ENCODE measurements at regions not wholly inside any gene's neighbourhood (a gene's known extent, or its start where the extent isn't known, plus 50 kb on each side); places are given as distances from the start of the nearest gene placed in this dataset.

GRCh38 chr10:42113158-42113450 lies 525.3 kb downstream of the ZNF33B start (continued):
- TF ChIP-seq ZSCAN22 (CRISPR knock-in tag; IDR thresholded peaks at IDR 0.05) (no peak), HINFP (CRISPR knock-in tag; IDR thresholded peaks at IDR 0.05; ENCODE audit: low read depth) (no peak), NCOA5 (CRISPR knock-in tag; IDR thresholded peaks at IDR 0.05) (no peak), HHEX (CRISPR knock-in tag; IDR thresholded peaks at IDR 0.05) (no peak)
- TF ChIP-seq, protein P1, sequence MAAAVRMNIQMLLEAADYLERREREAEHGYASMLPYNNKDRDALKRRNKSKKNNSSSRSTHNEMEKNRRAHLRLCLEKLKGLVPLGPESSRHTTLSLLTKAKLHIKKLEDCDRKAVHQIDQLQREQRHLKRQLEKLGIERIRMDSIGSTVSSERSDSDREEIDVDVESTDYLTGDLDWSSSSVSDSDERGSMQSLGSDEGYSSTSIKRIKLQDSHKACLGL (CRISPR knock-in tag; IDR thresholded peaks at IDR 0.05) = no peak

GRCh38 chr10:42112331-42113157 lies 525.8 kb downstream of the ZNF33B start:
- FAIRE-seq = no peak
- intact Hi-C loops (cut with micrococcal nuclease; ENCODE audit: unreplicated experiment) (no loop called here), in situ Hi-C loops (cut with HindIII; ENCODE audit: extremely low pct_ligation_motif_present, low pct_unique_long_range_greater_than_20kb) (no loop called here)
- H3K27ac ChIP-seq (ENCODE audit: extremely low read length, insufficient read depth, low read length) = no peak overlapping the region
- H4K20me1 ChIP-seq (ENCODE audit: insufficient read depth, low read length) = no peaks in the 10 kb centered on the region
- no peak overlapping the region for H2AFZ ChIP-seq (ENCODE audit: low read length)
- no peaks in the 10 kb centered on the region for H3K4me1 ChIP-seq (ENCODE audit: insufficient read depth, low read length)
- no peak for DNase-seq (ENCODE audit: low spot score)
- WGBS (ENCODE audit: low lambda C conversion rate) = 84% methylated on average over 64 of the region's 64 CpGs
- no peak overlapping the region for H3K4me2 ChIP-seq (ENCODE audit: low read depth, low read length)
- peaks cover 31% of the 10 kb centered on the region for H3K9me3 ChIP-seq (ENCODE audit: low read length)
- no TSS peak for BruUV-seq (replicated peaks)
- no peaks in the 10 kb centered on the region for H3K79me2 ChIP-seq (ENCODE audit: insufficient read depth, low read length)
- H3K4me3 ChIP-seq (replicated peaks in 1 of 3; ENCODE audit: insufficient read depth in 1 of 3, low read depth in 2 of 3, low read length in 3 of 3) = no peak overlapping the region
- H3K9ac ChIP-seq (ENCODE audit: insufficient read depth, low read depth, low read length) = no peak overlapping the region
- CTCF ChIA-PET (ENCODE audit: low intra/inter-chr PET ratio, low total read pairs) = no interaction called here
- H3K36me3 ChIP-seq (replicated peaks in 1 of 2; ENCODE audit: control insufficient read depth in 1 of 2, insufficient read depth in 2 of 2, low read length in 2 of 2) = no peaks in the 10 kb centered on the region
- H3K27me3 ChIP-seq (ENCODE audit: control insufficient read depth in 1 of 2, insufficient read depth in 2 of 2, low read length in 2 of 2) = no peaks in the 10 kb centered on the region
- POLR2A ChIA-PET = no interaction called here
- TF ChIP-seq, protein P2, sequence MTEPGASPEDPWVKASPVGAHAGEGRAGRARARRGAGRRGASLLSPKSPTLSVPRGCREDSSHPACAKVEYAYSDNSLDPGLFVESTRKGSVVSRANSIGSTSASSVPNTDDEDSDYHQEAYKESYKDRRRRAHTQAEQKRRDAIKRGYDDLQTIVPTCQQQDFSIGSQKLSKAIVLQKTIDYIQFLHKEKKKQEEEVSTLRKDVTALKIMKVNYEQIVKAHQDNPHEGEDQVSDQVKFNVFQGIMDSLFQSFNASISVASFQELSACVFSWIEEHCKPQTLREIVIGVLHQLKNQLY (CRISPR knock-in tag; IDR thresholded peaks at IDR 0.05) = no peak
- TF ChIP-seq ZNF672 (CRISPR knock-in tag; IDR thresholded peaks at IDR 0.05) (no peak), SOX13 (IDR thresholded peaks at IDR 0.05) (no peak), SOX13 (CRISPR knock-in tag; conservative IDR thresholded peaks at IDR 0.05 in 1 of 2, IDR thresholded peaks at IDR 0.05 in 1 of 2) (no peak), NCOA5 (CRISPR knock-in tag; IDR thresholded peaks at IDR 0.05) (no peak), NFYC (CRISPR knock-in tag; IDR thresholded peaks at IDR 0.05) (no peak), ATM (IDR thresholded peaks at IDR 0.05; ENCODE audit: borderline replicate concordance) (no peak), ZNF441 (CRISPR knock-in tag; IDR thresholded peaks at IDR 0.05; ENCODE audit: borderline replicate concordance) (no peak), ZNF136 (CRISPR knock-in tag; IDR thresholded peaks at IDR 0.05; ENCODE audit: low read depth) (no peak), CBX5 (CRISPR knock-in tag; IDR thresholded peaks at IDR 0.05; ENCODE audit: borderline replicate concordance) (no peak), ELF1 (CRISPR knock-in tag; IDR thresholded peaks at IDR 0.05) (no peak), HNRNPH1 (optimal IDR thresholded peaks at IDR 0.05; ENCODE audit: low read depth, low read length) (no peak)
- ATAC-seq = no peak
